Bone marrow (tissue), 2 donors: ENCODE measurements at regions not wholly inside any gene's neighbourhood (a gene's known extent, or its start where the extent isn't known, plus 50 kb on each side); places are given as distances from the start of the nearest gene placed in this dataset.

Experiments used
- DNase-seq, 2 donors: peaks; one replicate each; lab custom pipeline; 2025; lab: John Stamatoyannopoulos, UW

DNA sequence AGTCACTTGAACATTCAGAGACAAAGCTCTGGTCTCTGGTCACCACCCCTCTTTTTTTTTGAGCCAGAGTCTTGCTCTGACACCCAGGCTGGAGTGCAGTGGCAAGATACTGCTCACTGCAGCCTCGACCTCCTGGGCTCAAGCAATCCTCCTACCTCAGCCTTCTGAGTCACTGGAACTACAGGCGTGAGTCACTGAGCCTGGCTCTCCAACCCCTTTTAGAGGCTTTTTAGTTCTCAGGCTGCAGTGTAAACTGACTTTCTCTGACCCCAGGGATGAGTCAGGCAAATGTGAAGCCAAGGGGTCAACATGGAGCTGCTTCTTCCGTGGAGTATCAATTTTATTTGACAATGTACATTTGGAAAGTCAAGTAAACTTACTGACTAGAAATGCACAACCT, 229.2 kb downstream of the PTTG2 start:
- DNase-seq, result no peak

DNA sequence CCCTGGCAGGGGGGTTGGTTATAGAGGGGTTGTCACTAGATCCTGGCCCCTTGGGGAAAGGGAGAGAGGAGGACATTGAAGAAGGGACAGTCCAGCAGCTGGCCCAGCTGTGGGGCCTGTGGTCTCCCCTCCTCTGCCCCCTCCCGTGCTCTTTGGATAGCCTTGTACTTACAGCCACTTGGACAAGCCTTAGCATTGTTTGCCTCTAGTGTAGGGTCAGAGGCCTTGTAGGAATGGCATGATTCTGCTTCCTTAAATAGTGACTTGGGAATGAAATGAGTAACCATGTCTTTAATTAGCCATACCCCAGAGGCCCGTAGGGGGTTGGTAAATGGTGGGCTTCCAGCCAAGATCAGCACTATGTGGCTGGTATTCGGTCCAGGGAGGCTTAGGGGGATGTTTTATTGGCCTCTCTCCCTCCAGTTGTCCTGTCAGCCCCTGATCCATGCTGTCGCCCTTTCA, 230.6 kb downstream of the PTTG2 start:
- DNase-seq, result no peak

DNA sequence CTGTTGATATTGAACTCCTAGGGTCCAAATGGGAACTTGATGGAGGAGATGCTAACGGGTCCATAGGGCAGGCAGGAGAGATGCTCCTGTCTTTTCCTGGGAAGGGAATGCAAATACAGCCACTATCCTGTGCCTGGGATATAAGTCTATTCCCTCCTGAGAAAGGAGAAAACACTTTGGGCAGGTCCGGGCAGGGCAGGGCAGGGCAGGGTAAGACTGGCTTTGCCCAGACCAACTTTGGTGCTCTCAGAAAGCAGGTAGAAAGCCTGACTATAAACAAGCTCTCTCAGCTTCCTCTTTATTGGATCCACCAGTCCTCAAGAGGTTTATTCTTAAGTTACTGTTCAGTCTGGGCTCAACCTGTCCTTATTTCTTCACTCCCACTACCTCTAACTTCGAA, 232.3 kb downstream of the PTTG2 start:
- DNase-seq, result no peak

DNA sequence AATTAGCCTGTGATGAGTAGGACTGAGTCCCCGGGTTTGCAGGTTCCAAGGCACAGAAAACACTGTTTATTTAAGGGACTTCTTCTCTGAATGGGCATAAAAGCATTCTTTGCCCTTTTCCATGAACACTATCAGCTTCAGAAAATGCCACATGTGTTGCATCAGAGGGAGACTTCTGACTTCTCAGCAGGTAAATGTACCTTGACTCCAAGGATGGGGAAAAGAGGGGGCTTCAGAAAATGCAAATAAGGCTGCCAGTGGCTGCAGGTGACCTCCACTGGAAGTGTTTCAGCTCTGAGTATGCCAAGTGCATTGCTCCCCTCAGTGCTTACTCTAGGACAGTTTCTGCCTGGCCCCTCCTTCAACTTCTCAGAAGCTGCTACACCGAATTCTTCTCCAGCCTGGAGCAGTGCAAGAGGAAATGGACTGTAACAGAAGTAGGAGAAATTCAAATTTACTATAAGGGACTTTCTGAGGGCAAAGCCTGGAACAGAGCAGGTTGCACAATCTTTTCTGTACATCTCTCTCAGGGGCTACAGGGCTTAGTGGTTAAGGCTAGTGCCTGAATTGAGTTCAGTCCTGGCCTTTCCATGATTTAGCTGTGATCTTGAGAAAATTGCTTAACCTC, 233.2 kb downstream of the PTTG2 start:
- DNase-seq, result no peak

DNA sequence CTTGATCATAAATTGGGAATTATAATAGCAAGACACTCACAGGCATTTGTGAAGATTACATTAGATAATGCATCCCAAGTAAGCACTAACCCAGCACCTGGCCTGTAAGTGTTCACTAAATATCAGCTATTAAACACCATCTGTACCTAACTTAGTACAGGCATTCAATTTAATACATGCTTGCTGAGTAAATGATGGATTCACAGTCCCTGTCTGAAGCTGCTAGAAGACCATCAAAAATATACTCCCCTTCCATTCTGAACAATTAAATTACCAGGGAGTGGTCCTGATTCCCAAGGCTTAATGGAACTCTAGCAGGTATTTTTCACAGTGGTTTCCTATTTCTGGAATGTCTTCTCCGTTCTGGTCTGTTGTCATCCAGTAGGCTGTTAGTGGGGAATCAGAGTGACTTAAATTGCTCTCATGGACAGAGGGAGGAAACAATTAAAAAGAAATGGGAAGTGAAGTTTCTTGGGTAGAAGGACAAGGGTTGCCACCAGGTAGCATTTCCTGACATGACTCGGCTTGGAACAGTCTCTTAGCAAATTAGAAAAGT, 233.9 kb downstream of the PTTG2 start:
- DNase-seq, result no peak

DNA sequence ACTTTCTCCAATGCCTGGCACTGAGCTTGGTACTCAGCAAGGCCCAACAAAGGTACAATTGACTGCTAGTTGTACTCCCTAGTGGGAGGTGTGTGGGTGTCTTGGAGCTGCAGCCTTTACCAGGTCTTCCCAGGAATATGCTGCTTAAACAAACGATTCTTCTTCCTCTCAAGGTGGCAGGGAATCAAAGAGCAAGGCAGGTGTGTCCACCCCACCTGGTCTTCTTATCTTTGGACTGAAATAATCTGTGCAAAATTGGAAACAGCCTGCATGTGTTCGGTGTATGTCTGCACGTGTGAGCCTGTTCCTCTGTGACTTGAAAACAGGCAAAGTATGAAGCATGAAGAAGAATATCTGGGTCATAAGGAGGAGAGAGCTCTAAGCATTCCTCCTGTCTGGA, 235.3 kb downstream of the PTTG2 start:
- no peak for DNase-seq

DNA sequence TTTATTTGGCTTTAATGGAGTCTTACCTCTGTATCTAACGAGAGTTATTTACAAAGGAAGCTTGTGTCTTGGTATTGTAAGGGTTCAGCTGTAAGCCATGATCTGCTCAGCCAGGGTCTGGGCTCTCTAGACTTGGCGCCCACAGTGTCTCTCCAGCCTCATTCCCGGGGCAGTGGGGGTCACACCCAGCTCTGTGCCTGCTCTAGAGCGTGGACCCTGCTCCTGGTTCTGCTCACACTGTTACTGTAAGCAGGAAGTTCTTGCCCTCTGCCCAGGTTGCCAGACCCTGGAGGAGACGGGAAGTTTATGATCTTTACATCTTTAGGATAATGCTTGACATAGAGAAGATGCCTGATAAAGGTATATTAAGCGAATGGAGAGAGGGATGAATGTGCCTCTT, 235.7 kb downstream of the PTTG2 start:
- DNase-seq, result no peak

DNA sequence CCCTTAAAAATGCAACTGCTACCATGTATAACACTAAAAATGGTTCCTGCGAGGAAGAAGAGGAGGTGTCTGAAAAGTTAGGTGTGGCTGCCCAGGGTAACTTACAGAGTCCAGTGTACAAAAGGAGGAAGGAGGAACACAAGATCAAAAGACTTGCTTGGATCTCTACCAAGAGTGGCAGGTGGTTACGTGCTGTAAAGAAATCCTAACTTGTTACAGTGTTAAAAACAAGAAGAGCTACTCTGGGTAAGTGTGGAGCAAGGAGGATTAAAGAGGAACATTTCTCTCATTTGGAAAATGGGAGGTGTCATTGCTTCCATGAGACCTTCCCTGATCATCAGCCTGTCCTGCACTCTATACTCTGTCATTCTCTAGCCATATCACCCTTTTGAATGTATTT, 242.0 kb downstream of the PTTG2 start:
- no peak for DNase-seq

DNA sequence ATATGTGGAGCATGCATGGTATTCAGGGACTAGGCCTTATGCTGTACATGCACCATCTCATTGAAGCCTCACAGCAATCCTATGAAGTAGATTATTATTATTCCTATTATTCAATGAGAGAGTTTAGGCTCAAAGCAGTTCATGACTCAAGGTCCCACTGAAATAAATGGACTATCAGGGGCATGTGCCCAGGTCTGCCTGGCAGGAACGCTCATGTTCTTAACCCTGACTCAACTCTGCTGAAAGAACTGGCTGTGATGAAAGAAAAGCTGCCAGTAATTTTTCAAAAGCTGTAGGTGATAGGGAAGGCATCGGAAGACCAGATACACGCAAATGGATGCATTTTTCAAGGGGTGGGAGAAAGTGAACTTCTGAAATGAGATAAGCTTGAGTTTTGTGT, 243.4 kb downstream of the PTTG2 start:
- DNase-seq, result no peak

DNA sequence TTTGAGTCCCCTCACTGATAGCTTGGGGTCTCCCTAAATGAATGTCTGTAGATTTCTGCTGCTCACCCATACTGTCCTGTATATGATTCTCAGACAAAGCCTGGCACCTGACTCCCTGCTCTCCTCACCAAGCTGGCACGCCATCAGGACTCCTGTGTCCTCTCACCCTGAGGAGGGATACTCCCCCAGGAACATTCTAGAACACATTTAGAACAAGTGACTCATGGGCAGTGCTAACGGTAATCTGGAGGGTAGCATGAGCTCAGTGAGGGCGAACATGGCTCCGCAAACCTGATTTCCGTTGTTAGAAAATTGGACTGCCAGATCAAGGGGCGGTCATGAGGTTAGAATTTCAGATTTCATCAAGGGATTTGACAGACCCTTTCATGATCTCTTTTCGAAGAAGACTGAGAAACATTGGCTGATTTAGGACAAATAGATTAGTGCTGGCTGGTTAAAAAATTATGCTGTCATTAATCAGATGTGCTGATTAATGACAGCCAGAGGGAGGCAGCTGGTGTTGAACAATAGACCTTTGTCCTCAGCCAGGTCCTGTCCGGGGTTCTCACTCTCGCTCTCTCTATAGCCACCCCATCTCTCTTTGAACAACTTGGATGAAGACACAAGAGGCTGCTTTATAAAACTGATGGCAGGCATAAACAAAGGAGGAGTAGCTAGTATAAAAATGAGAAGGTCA, 244.3 kb downstream of the PTTG2 start:
- DNase-seq, result no peak

DNA sequence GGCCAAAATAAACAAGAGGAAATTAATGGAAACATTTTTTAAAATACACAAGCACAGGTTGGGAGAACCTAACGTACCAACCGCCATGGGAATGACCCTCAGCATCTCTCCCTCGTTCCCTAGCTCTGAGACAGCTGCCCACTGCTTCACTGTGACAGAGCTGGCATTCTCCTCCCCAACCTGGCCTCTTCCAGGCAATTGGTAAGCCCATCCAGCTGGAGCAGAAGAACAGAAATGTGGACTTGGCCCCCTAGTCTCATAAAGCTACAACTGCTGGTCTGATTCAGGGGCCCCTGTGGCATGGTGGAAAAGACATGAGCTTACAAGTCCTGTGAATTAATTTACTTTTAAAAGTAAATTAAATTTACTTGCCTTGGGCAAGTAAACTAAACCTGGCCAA, 245.1 kb downstream of the PTTG2 start:
- no peak for DNase-seq

DNA sequence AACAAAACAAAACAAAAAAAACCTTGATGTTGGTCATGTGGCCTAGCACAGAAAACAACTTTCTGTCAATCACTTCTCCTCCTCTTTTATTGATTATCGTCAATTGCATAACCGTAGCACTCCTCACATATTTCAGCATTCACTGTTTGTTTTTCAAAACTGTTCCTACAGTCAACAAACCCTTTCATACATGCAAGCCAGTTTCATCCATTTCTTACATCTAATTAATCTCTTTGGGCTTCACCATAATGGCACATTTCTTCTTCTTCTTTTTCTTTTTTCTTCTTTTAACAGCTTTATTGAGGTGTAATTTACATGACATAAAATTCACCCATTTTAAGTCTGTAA, 246.9 kb downstream of the PTTG2 start:
- no peak for DNase-seq

DNA sequence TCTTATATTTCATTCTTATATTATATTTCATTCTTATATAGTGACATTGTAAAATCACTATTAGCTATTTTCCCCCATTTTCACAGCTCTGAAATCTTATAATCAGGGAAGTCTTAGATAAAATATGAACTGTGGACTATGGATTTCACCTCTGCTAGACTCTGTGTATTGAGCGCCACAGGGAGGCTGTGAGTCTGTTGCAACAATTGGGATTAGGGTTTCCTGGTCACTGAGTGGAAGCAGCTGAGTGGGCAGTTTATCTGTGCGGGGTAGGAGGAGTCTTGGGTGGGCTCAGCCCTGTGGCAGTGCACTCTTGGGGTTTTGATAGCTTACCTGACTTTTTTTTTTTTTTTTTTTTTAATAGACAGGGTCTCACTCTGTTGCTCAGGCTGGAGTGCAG, 249.5 kb downstream of the PTTG2 start:
- no peak for DNase-seq

DNA sequence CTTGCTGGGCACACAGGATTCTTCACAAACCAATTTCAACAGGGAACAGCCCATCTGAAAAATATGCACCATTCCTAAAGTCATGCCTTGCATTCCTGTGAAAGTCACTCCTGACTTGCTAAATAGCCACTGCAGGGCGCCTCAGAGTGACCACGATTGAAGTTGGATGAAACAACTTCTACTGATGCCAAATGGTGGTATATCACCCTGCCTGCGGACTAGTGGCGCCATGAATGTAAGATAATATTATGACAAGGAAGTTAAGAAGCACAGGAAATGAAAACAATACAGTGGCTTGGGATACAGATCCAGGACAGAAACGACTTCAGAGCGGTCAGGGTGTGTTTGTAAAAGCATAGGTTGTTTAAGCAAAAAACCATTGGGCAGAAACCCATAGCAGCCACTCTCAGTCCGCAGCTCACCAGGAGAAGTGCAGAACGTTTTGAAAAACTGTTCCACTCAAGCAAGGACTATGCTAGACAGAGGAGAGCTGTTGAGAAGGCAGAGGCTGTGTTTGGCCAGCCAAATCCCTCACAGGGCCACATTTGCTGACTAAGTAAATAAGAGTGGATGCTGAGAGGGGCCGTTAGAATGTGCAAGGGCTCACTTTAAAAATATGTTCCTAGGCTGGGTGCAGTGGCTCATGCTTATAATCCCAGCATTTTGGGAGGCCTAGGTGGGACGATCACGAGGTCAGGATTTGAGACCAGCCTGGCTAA, 250.4 kb downstream of the PTTG2 start:
- no peak for DNase-seq

DNA sequence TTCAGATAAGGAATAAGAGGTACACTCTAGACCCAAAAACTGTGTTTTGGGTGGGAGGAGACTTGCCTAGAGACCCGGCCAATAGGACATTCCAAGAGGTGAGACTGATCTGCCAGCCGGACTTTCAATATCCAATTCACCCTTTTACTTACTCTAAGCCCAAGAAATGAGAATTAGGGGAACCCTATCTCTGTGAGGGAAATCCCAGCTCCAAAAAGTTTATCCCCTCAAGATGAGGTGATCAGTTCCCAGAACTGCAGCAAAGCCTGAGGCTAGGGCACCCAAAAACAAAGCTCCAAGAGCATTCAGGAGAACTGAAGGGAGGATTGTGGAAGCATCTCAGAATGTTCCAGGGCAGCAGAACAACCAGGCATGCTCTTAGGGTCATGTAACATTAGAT, 251.7 kb downstream of the PTTG2 start:
- no peak for DNase-seq

DNA sequence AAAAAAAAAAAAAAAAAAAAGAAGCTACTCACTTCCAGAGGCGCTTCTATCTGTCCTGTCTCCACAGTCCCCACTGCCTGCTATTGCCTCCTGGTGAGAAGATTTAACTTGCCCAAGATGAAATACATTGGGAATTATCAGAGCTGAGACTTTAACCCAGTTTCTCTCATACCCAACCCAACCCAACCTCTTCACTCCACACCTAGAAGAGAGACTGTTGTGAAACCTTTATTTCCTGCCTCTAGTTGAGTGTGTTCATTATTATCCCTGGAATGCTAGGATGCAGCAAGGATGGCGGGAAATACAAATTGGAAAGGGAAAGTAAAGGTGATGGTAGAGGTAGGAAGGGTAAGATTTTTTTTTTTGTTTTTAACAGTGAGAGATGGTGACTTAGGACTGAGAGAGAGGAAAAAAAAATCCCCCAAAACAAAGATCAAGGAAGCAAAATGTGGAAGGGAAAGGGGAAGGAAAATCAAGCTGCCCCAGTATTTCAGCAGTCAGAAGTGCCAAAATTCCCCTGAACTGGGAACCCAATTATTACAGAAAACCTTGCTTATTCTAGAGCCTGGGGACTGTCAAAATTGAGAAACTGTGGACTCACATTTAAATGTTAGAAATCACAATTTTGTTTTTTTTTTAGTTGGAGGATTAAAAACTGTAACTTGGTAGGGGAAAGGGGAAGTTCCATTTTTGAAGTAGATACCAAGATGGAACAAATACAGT, 253.0 kb downstream of the PTTG2 start:
- DNase-seq, result no peak

DNA sequence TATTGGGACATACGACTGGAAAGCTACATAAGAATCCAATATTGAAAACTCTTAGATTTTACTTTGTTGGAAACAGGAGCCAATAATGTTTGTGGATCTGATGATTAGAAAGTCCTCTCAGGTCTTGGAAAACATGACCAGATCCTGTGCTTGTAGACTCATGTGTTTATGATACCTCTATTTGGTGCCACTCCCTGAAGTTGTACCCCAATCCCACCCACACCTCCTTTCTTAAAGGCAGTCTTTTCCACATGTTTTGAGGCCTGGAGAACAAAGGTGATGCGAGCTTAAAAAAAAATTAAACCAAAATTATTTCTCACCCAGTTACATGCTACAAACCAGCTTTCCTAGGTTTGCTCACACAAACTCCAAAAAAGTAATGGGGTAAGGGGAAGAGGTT, 262.7 kb downstream of the PTTG2 start:
- DNase-seq, result no peak

DNA sequence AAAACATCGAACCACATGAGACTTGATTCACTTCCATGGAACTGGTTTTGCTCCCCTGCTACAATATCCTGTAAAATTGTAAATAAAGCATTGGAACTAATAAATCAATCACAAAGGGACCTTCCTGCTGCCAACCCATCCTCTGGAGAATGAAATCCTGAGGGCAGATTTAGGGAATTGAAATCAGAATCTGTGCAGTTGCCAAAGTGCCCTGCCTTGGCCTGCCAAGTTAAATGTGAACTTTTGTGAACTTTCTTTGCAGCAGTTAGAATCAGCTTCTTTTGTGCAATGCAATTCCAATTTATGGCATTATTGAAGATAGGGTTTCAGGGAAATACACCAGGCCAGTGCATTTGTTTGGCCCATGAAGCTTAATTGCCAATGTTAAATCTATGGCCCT, 263.1 kb downstream of the PTTG2 start:
- no peak for DNase-seq

DNA sequence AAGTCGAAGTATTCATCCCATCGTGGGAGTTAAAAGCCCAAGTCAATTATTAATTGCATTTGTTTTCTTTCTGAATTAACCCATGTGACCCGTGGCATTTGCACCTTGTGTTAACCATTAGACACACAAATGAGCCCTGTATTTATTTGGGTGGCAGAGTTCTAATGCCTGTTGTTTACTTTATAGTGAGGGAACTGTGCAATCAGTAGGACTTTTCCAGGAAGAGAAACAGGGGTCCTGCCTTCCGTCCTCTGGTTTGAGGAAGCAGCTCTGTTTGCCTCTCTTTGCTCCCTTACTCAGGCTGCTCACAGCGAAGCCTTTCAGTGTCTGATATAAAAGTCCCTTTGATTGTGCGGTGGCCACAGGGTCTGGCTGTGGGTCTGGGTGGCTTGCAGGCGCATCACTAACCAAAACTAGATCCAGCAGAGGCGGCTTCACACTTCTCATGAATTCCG, 263.6 kb downstream of the PTTG2 start:
- DNase-seq, result no peak

DNA sequence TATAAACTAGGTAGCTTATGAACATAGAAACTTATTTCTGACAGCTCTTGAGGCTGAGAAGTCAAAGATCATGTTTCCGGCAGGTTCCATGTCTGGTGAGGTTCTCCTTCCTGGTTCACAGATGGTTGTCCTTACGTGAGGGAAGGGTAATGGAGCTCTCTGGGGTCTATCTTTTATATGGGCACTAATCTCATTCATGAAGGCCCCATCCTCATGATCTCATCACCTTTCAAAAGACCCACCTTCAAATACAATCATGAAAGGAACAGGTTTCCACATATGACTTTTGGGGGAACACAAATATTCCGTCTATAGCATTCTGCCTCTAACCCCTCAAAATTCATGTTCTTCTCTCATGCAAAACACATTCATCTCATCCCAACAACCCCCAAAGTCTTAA, 264.7 kb downstream of the PTTG2 start:
- no peak for DNase-seq

DNA sequence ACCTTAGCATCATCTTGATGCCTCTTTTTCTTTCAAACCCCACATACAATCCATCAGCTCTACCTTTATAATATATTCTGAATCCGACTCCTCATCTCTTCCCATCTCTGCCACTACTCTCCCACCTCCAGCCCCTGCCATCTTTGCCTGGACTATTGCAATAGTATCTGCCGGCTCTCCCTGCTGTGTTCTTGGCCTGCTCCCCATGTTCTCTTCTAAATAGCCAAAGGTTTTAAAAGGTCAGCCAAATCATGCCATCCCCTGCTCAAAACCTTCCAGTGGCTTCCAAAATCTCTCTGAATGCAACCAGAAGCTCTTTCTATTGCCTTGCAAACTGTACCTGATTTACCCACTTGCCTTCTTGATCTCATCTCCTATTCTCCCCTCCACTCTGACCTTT, 266.0 kb downstream of the PTTG2 start:
- DNase-seq, result no peak

DNA sequence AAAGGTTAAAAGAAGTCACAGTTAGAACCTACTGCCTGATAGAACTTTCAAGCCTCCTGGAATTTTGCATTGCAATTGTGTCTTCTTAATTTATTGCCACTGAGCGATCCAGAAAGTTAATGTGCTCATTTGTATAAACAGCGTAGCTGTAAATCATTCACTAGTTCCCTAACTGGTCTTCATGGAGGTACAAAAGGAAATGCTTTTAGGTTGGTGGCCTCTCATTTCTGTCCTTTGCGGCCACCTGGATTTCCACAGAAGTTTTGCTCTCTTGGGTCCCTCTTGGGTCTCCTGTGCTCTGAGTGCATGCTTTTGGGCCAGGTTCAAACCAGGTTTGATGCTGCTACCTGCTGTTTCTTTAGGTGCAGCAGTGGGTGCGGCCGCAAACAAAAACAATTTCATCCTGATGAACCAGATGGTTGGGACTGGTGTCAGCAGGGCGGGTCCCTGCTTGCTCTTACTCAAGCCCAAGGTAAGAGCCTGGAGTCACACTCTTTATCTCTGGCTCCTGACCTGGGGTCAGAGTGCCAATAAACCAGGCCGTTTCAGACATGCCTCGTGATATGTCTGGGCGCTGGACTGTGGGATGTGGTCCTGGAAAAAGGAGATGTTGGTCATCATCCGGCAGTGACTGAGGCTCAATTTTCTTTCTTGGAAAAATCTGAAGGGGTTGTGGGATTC, 270.1 kb downstream of the PTTG2 start:
- no peak for DNase-seq
